ENCODE measurements at regions not wholly inside any gene's neighbourhood (a gene's known extent, or its start where the extent isn't known, plus 50 kb on each side); places are given as distances from the start of the nearest gene placed in this dataset.

- TF ChIP-seq CTCF (IDR thresholded peaks at IDR 0.05) (no peak), POLR2AphosphoS5 (IDR thresholded peaks at IDR 0.05) (no peak), POLR2A (IDR thresholded peaks at IDR 0.05) (no peak)
Measured at GRCh38 chr18:65056575-65056974, 694.2 kb upstream of the CDH7 start.
